NCI-H82 treated with DMSO at 0.1 percent for 48 hours (cell line): ENCODE measurements at regions not wholly inside any gene's neighbourhood (a gene's known extent, or its start where the extent isn't known, plus 50 kb on each side); places are given as distances from the start of the nearest gene placed in this dataset.

ENCODE experiments used
- DNase-seq: peaks from one replicate; lab custom pipeline; 2025; ENCODE audit not compliant: unreplicated experiment; lab: John Stamatoyannopoulos, UW

- no peak for DNase-seq
Measured at GRCh38 chr7:117929237-117929636, 56.0 kb upstream of the CTTNBP2 start.

GRCh38 chr7:117931314-117931713 lies 58.1 kb upstream of the CTTNBP2 start:
- DNase-seq: no peak

DNA sequence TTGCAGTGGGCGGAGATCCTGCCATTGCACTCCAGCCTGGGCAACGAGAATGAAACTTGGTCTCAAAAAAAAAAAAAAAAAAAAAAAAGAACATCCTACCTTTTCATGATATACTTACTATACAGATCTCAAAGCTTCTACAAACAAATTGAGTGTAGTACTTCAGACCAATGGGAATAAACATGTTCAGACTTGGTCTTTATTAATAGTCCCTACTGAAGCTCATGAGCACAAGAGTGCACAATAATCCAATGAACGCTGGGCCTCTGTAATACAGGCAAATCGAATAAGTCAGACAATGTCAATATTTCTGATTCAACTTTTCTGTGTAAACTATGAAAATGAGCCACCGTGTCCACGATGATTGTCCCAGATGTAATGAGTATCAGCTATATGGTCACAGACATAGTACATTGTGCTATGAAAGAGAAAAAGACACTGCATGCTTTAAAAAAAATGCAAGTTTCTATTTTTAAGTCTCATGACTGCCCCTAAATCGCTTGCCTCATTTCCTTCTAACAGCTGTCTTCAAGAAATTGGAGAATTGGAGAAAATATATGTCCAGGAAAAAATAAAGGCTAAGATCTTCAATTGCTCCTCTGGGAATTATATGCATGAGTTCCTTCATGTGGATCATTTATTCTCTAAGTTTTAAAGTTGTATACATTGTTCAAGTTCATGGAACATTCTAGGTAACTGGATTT lies 64.0 kb upstream of the CTTNBP2 start:
- DNase-seq: no peak

DNA sequence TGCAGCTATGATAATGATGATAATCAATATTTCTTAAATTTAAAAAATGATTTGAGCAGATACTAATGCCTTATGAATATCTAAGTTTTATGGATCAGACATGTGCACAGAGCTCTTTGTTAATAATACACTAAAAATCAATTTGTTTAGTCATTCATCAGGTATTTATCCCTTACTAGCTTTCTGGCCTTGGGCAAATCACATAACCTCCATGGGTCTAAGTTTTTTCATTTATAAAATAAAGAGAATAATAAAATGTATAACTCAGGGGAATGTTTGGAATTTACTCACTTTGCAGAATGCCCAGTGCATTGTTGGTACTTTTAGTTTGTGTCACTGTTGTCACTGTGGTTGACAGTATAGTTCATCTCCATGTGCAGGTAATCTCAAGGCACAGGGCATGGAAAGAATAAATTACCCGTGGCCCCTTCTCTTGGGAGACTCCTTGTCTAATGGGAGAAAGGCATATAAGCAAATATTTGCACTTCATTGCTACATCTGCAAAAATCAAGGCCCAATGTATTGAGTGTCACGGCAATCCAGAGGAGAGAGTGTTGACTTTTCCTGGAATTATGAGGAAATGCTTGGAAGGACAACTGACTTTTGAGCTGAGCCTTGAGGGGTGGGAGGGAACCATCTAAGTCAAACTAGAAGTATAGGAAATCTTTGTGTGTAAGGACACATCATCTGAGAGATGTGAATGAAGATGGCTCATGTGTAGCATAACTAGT lies 64.7 kb upstream of the CTTNBP2 start:
- DNase-seq: no peak

DNA sequence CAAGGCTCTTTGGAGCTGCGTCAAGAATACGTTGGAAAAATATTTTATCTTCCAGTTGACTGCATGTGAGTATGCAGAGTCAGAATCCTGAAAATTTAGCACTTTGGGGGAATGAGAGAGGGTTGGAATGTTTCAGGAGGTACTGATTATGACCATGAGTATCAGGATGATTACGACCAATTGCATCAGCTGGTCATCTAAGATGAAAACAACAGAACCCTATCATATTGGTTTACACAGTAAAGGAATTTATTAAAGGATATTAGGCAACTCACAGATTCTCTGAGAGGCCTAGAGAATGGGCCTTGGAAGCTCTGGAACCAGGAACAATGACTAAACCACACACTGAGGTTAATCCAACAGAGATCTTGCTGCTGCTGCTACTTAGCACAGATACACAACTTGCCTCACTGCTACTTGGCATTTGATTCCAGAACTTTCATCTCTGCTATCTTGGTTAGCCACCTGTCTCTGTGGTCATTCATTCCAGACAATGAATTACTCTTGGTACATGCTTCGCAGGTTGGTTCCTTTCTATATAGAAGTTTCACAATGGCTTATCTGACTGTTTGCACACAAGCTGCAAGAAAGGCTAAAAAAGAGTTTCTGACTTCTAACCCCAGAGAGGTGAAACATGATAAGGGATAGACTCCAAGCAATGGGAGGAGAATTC lies 68.0 kb upstream of the CTTNBP2 start:
- DNase-seq: no peak

DNA sequence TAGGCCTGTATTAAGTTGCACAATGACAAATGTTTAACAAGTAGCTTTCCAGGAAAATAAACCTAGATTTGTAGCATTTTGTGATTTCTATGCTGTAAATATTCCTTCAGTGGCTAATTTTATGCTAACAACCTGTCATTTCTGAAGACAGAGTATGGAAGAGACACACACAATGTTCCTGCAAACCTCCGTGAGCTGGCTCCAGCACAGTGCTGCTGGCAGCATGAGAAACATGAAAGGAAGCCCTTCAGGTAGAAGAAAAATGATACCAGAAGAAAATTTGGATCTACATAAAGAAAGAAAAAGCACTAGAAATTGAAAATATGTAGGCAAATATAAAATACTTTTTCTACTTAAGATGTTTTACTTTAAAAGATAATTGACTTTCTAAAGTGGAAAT lies 69.5 kb upstream of the CTTNBP2 start:
- no peak for DNase-seq

- no peak for DNase-seq
Measured at GRCh38 chr7:117944886-117945285, 71.6 kb upstream of the CTTNBP2 start.

- no peak for DNase-seq
Measured at GRCh38 chr7:117946151-117946633, 73.0 kb upstream of the CTTNBP2 start.

DNA sequence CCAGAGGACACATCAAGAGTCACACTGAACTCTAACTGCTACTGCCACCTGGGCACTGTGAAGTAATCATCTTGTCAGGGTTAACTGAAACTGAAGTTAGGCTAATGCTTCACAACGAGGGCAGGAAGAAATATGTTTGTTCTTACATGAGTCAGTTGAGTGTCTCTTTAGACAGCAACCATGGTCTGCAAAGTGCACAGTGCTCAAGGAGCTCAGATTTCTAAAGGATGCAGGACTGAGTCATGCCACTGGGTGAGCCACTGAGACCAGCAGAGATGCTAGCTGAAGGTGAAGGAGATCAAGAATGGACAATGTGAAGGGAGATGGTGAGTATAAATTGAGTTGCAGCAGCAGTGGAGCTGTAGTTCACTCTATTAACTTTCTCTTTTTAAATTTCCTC lies 76.0 kb upstream of the CTTNBP2 start:
- no peak for DNase-seq

GRCh38 chr7:117950601-117951260 lies 77.5 kb upstream of the CTTNBP2 start:
- DNase-seq: no peak

DNA sequence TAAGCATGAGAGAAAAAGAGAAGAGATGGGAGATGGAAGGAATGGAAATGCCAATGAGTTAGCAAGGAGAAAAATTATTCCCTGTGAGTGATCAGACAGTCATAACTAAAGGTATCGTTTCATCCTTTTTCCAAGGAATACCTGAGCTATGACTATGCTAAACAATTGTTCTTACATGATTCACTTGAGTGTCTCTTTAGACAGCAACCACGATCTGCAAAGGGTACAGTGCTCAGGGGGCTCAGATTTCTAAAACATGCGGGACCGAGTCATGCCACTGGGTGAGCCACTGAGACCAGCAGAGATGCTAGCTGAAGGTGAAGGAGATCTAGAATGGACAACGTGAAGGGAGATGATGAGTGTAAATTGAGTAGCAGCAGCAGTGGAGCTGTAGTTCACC lies 78.0 kb upstream of the CTTNBP2 start:
- DNase-seq: no peak

GRCh38 chr7:117951691-117952280 lies 78.5 kb upstream of the CTTNBP2 start:
- DNase-seq: no peak

- DNase-seq: no peak
Measured at GRCh38 chr7:117955046-117955445, 81.8 kb upstream of the CTTNBP2 start.

DNA sequence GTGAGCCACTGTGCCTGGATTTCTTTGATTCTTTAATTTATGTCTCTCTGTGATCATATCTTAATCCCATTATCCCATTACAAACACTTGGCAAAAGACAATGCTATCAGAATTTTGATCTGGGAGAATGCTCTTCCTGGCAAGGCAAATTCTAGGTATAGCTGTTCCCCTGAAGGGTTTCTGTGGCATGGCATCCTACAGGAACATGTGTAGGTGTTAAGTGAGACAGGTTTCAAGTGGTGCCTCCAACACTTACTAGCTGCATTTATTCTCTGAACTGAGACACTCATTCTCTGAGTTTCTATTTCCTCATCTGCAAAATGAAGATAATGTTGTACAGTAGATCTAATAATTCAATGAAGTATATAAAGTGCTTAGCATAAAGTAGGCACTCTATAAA lies 87.1 kb upstream of the CTTNBP2 start:
- DNase-seq: no peak

DNA sequence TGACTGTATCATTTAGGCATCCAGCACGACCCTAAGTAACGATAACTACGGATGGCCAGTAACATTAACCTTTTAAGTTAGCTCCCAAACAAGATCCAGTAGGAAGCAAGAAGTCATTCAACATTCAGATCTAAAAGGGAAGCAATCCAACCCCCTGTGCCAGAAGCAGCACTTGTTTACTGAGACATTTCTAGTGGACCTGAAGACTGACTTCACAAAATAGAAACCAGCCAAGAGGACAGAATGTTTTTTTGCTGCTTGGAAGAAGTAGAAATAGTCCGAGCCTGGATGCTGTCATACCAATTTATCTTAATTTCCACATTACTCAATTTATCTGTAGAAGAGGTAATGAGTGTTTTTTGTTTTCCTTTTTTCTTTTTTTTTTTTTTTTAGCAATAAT lies 88.0 kb upstream of the CTTNBP2 start:
- no peak for DNase-seq

- DNase-seq: no peak
Measured at GRCh38 chr7:117962366-117962994, 89.2 kb upstream of the CTTNBP2 start.

DNA sequence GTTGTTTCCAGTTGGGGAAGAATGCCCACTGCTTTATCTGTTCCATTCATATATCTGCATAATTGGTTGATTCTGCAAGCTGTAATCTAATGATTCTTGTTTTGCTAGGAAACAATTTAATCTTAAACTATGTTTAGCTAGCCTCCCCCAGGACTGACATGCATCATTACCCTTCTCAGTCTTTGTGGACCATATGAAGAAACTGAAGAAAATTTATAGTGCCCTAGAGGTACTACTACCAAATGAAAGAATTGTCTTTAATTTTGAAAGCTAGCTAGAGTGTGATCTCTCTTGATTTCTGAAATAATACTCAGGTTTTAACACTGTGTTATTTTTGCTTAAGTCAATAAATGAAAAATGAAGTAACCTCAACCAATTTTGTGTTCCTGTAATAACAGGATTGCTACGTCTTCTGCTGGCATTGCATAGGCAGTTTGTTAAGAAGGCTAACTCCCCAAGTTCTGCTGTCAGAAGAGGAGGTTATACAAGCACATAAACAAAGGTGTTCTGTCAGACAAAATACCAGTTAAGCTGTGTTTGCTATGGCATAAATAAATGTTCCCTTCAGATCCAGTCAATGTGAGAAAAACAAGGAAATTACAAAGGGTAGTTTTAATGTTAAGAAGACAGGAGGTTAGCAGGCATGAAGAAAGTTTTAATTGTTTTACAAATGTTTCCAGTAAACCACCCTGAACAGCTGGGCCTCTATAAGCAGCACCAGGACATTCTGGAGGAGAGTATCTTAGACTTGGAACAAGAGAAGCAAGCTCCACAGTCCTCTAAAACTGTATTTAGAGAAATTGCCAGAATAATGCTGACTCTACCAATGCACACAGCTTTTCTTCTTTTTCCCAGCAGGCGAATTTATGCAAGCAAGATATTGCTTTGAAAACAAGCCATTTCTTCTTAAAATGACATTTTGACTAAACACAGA lies 90.3 kb upstream of the CTTNBP2 start:
- no peak for DNase-seq

DNA sequence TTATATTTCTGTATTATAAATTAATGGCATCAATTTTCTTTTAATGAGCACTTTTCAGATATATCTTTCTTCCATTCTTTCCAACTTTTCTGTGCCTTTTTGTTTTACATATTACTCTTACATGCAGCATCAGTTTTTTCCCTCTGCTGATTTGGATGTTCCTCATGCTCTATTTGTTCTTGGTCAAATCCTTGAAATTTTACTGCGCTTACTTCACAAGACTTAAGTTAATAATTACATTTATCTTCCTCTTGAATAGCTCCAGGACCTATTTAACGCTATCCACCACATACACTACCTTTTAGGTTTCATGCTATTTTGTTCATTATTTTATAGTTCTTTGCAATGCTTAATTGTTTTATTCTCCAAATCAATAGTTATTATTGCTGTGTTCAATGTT lies 97.6 kb upstream of the CTTNBP2 start:
- DNase-seq: no peak

GRCh38 chr7:117971556-117972244 lies 98.5 kb upstream of the CTTNBP2 start:
- DNase-seq: no peak
